ENCODE measurements at regions not wholly inside any gene's neighbourhood (a gene's known extent, or its start where the extent isn't known, plus 50 kb on each side); places are given as distances from the start of the nearest gene placed in this dataset.
A peak's percentile ranks its signal among the peaks of the same experiment; 100 is the strongest.

DNA sequence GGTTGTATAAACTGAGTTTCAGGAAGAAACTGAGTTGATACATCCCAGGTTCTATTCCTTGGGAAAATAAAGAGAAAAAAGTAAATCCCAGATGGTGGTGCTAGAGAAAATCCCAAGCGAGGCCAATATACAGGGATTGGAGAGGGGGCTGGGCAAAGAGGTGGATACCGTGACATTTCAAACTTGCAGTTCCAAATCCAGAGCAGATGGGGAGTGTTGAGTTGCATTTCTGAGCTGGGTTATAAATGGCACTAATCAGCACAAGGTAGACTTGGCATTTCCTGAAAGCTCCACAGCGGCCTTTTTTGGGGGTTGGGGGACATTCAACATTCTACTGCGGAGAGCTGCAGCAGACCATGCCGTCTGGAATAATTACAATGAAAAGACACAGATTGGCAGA is 224.4 kb downstream of the NXNL2 start:
- Histone ChIP-seq H3K23ac (ENCODE audit: low read length) (no peak overlapping the region), H3K4ac (ENCODE audit: low read depth, low read length) (no peak overlapping the region), H2BK12ac (ENCODE audit: low read length) (peak overlapping the region; percentile 73), H3K9ac (ENCODE audit: low read length) (no peak overlapping the region), H3K9me3 (ENCODE audit: insufficient read depth, low read depth, low read length) (no peaks in the 10 kb centered on the region), H3K27ac (ENCODE audit: low read depth, low read length) (peak overlapping the region; percentile 31), H2AFZ (ENCODE audit: insufficient read depth, low read length, poor library complexity) (no peak overlapping the region), H4K12ac (ENCODE audit: low read depth, low read length) (no peak overlapping the region), H3K4me1 (ENCODE audit: control insufficient read depth in 1 of 2, insufficient read depth in 2 of 2, low read length in 2 of 2) (peaks cover 8 to 10% of the 10 kb centered on the region in 2 experiments), H3K4me3 (ENCODE audit: low read depth, low read length) (no peak overlapping the region), H3K18ac (ENCODE audit: low read length) (no peak overlapping the region), H2AK5ac (ENCODE audit: low read length) (no peak overlapping the region), H3K27me3 (ENCODE audit: insufficient read depth, low read length) (no peaks in the 10 kb centered on the region), H3K4me2 (ENCODE audit: low read length) (no peak overlapping the region), H4K8ac (ENCODE audit: low read depth, low read length) (no peak overlapping the region), H2BK5ac (ENCODE audit: low read depth, low read length, poor library complexity) (peak overlapping the region; percentile 46), H3K14ac (ENCODE audit: low read length) (no peak overlapping the region), H3K79me2 (ENCODE audit: control insufficient read depth, insufficient read depth, low read length, poor library complexity) (peaks cover 2% of the 10 kb centered on the region), H3K36me3 (ENCODE audit: control insufficient read depth in 1 of 2, insufficient read depth in 2 of 2, low read length in 2 of 2) (no peaks in the 10 kb centered on the region), H2BK120ac (ENCODE audit: insufficient read depth, low read length, poor library complexity) (peak overlapping the region; percentile 69), H4K91ac (ENCODE audit: low read depth, low read length) (peak overlapping the region; percentile 47), H3K79me1 (ENCODE audit: low read length) (peaks cover 9% of the 10 kb centered on the region)
- DNase-seq: no peak
- WGBS (ENCODE audit: extremely low coverage, insufficient coverage, insufficient read length): no CpG with 5 or more reads among the region's 5 CpGs

DNA sequence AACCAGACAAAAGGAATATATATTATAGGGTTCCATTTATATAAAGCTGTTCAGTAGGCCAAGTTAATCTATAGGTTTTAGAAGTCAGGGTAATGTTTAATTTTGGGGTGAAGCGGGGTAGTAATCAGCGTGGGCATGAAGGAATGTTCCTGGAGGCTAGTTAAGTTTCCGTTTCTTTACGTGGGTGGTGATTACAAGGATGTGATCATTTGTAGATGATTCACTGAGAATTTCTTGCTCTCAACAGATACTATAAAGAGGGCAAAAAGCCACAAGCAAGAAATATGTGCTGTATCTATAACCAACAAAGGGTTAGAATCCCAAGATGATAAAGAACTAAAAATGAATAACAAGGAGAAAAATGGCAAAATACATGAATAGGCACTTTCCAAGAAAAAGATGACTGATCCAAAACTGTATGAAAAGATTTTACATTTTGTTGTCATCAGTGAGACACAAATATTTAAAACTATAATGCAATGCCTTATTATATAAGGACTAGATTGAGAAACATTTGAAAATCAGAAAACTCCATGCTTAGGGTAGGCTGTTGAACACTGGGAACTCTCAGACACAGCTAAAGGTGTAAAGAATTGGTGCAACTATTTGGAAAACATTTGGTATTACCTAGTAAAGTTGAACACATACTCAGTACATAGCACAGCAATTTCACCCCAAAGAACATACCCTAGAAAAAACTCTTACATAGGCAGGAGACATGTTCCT is 224.3 kb upstream of the S1PR3 start:
- no peaks in the 10 kb centered on the region for H3K9me3 ChIP-seq (ENCODE audit: insufficient read depth, low read depth, low read length)
- H4K91ac ChIP-seq (ENCODE audit: low read depth, low read length): no peak overlapping the region
- H2AFZ ChIP-seq (ENCODE audit: insufficient read depth, low read length, poor library complexity): no peak overlapping the region
- no peak for DNase-seq
- H3K79me2 ChIP-seq (ENCODE audit: control insufficient read depth, insufficient read depth, low read length, poor library complexity): no peaks in the 10 kb centered on the region
- H2BK120ac ChIP-seq (ENCODE audit: insufficient read depth, low read length, poor library complexity): no peak overlapping the region
- H2AK5ac ChIP-seq (ENCODE audit: low read length): no peak overlapping the region
- H3K23ac ChIP-seq (ENCODE audit: low read length): no peak overlapping the region
- no peak overlapping the region for H3K14ac ChIP-seq (ENCODE audit: low read length)
- 100% methylated on average over 2 of the region's 4 CpGs for WGBS (ENCODE audit: extremely low coverage, insufficient coverage, insufficient read length)
- no peaks in the 10 kb centered on the region for H3K4me1 ChIP-seq (ENCODE audit: control insufficient read depth in 1 of 2, insufficient read depth in 2 of 2, low read length in 2 of 2)
- no peak overlapping the region for H4K8ac ChIP-seq (ENCODE audit: low read depth, low read length)
- H4K12ac ChIP-seq (ENCODE audit: low read depth, low read length): no peak overlapping the region
- H3K18ac ChIP-seq (ENCODE audit: low read length): no peak overlapping the region
- H3K36me3 ChIP-seq (ENCODE audit: control insufficient read depth in 1 of 2, insufficient read depth in 2 of 2, low read length in 2 of 2): no peaks in the 10 kb centered on the region
- H2BK5ac ChIP-seq (ENCODE audit: low read depth, low read length, poor library complexity): no peak overlapping the region
- H3K4ac ChIP-seq (ENCODE audit: low read depth, low read length): no peak overlapping the region
- no peaks in the 10 kb centered on the region for H3K27me3 ChIP-seq (ENCODE audit: insufficient read depth, low read length)
- H3K9ac ChIP-seq (ENCODE audit: low read length): no peak overlapping the region
- H3K4me3 ChIP-seq (ENCODE audit: low read depth, low read length): no peak overlapping the region
- no peak overlapping the region for H3K27ac ChIP-seq (ENCODE audit: low read depth, low read length)
- H3K4me2 ChIP-seq (ENCODE audit: low read length): no peak overlapping the region
- H2BK12ac ChIP-seq (ENCODE audit: low read length): no peak overlapping the region
- no peaks in the 10 kb centered on the region for H3K79me1 ChIP-seq (ENCODE audit: low read length)

DNA sequence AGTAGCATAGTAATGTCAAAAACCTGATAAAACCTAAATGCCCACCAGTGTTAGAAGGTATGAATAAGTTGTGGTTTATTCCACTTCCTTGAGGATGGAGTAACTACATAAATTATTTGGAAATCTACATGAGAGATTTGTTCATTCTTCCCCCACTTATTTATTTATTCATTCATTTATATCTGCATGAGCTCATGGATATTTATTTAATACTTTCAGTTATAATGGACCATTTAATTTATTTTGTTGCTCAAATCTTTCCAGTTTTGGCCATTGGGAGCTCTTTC is 223.8 kb upstream of the S1PR3 start:
- Histone ChIP-seq H3K36me3 (ENCODE audit: control insufficient read depth in 1 of 2, insufficient read depth in 2 of 2, low read length in 2 of 2) (no peaks in the 10 kb centered on the region), H4K91ac (ENCODE audit: low read depth, low read length) (no peak overlapping the region), H2BK120ac (ENCODE audit: insufficient read depth, low read length, poor library complexity) (no peak overlapping the region), H2AFZ (ENCODE audit: insufficient read depth, low read length, poor library complexity) (no peak overlapping the region), H2BK12ac (ENCODE audit: low read length) (no peak overlapping the region), H2BK5ac (ENCODE audit: low read depth, low read length, poor library complexity) (no peak overlapping the region), H3K14ac (ENCODE audit: low read length) (no peak overlapping the region), H4K12ac (ENCODE audit: low read depth, low read length) (no peak overlapping the region), H3K79me2 (ENCODE audit: control insufficient read depth, insufficient read depth, low read length, poor library complexity) (no peaks in the 10 kb centered on the region), H3K9ac (ENCODE audit: low read length) (no peak overlapping the region), H3K18ac (ENCODE audit: low read length) (no peak overlapping the region), H3K23ac (ENCODE audit: low read length) (no peak overlapping the region), H3K4ac (ENCODE audit: low read depth, low read length) (no peak overlapping the region), H3K4me1 (ENCODE audit: control insufficient read depth in 1 of 2, insufficient read depth in 2 of 2, low read length in 2 of 2) (no peaks in the 10 kb centered on the region), H3K9me3 (ENCODE audit: insufficient read depth, low read depth, low read length) (no peaks in the 10 kb centered on the region), H3K79me1 (ENCODE audit: low read length) (no peaks in the 10 kb centered on the region), H3K27me3 (ENCODE audit: insufficient read depth, low read length) (no peaks in the 10 kb centered on the region), H3K4me3 (ENCODE audit: low read depth, low read length) (no peak overlapping the region), H3K27ac (ENCODE audit: low read depth, low read length) (no peak overlapping the region), H2AK5ac (ENCODE audit: low read length) (no peak overlapping the region), H4K8ac (ENCODE audit: low read depth, low read length) (no peak overlapping the region), H3K4me2 (ENCODE audit: low read length) (no peak overlapping the region)
- no peak for DNase-seq

DNA sequence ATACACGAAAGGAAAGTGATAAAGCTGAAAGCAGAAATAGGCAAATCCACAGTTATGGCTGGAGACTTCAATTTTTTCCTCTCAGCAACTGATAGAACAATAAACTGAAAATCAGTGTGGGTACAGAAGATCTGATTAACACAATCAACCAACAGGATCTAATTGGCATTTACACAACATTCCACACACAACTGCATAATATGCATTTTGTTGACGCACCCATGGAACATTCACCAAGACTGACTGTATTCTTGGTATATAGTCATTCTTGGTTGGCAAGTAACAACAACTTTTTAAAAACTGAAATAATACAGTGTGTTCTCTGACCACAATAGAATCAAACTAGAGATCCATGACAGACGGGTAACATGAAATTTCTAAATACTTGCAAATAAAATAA is 218.7 kb upstream of the S1PR3 start:
- H2AFZ ChIP-seq (ENCODE audit: insufficient read depth, low read length, poor library complexity): no peak overlapping the region
- no peak overlapping the region for H3K27ac ChIP-seq (ENCODE audit: low read depth, low read length)
- H3K4me2 ChIP-seq (ENCODE audit: low read length): no peak overlapping the region
- H2BK5ac ChIP-seq (ENCODE audit: low read depth, low read length, poor library complexity): no peak overlapping the region
- no peaks in the 10 kb centered on the region for H3K36me3 ChIP-seq (ENCODE audit: control insufficient read depth in 1 of 2, insufficient read depth in 2 of 2, low read length in 2 of 2)
- H3K79me1 ChIP-seq (ENCODE audit: low read length): peaks cover 25% of the 10 kb centered on the region
- no peaks in the 10 kb centered on the region for H3K27me3 ChIP-seq (ENCODE audit: insufficient read depth, low read length)
- no peak overlapping the region for H3K9ac ChIP-seq (ENCODE audit: low read length)
- H2BK120ac ChIP-seq (ENCODE audit: insufficient read depth, low read length, poor library complexity): no peak overlapping the region
- H3K18ac ChIP-seq (ENCODE audit: low read length): no peak overlapping the region
- DNase-seq: peak in 1 of 2 donors; percentile 45
- H3K4me1 ChIP-seq (ENCODE audit: control insufficient read depth in 1 of 2, insufficient read depth in 2 of 2, low read length in 2 of 2): peaks cover 21% of the 10 kb centered on the region in 2 experiments
- no peak overlapping the region for H2BK12ac ChIP-seq (ENCODE audit: low read length)
- no peak overlapping the region for H4K91ac ChIP-seq (ENCODE audit: low read depth, low read length)
- H4K12ac ChIP-seq (ENCODE audit: low read depth, low read length): no peak overlapping the region
- H3K14ac ChIP-seq (ENCODE audit: low read length): no peak overlapping the region
- H4K8ac ChIP-seq (ENCODE audit: low read depth, low read length): no peak overlapping the region
- H2AK5ac ChIP-seq (ENCODE audit: low read length): no peak overlapping the region
- H3K9me3 ChIP-seq (ENCODE audit: insufficient read depth, low read depth, low read length): no peaks in the 10 kb centered on the region
- WGBS (ENCODE audit: extremely low coverage, insufficient coverage, insufficient read length): no CpG with 5 or more reads among the region's 3 CpGs
- peaks cover 7% of the 10 kb centered on the region for H3K79me2 ChIP-seq (ENCODE audit: control insufficient read depth, insufficient read depth, low read length, poor library complexity)
- H3K23ac ChIP-seq (ENCODE audit: low read length): no peak overlapping the region
- no peak overlapping the region for H3K4me3 ChIP-seq (ENCODE audit: low read depth, low read length)
- no peak overlapping the region for H3K4ac ChIP-seq (ENCODE audit: low read depth, low read length)

Data from trophoblast cell (in vitro differentiated cells and primary cell).